Erythroblast (primary cell): ENCODE measurements at regions not wholly inside any gene's neighbourhood (a gene's known extent, or its start where the extent isn't known, plus 50 kb on each side); places are given as distances from the start of the nearest gene placed in this dataset.

Experiments
- GATA1 ChIP-seq: IDR thresholded peaks from 2 replicates; pipeline ENCODE4 v1.6.1; 2011; ENCODE audit warnings: low read depth, mild to moderate bottlenecking, control low read depth, low read length, moderate library complexity
- POLR2A ChIP-seq: IDR thresholded peaks from 2 replicates; pipeline ENCODE4 v1.6.1; 2011; ENCODE audit warnings: mild to moderate bottlenecking, low read length

DNA sequence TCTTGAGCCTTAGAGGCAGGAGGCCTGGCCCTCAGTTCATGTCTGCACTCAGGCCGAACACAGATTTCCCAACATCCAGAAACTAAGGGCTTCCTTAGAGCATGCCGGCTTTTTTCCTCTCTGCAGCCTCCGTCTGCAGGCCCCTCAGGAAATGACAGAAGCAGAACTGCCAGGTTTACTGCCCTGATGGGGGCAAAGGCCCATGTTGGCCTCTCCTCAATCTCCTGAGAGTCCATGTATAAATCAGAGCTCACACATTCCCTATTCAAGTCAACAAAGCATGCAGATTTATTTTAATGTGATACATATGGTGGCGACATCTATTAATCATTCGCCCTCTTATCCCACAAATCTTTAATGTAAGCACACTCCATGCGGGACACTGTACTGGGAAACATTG lies 475.6 kb upstream of the HS6ST1 start:
- TF ChIP-seq GATA1 (no peak), POLR2A (no peak)
